Suppressor macrophage treated with lipopolysaccharide for 4 hours (primary cell): ENCODE measurements at regions not wholly inside any gene's neighbourhood (a gene's known extent, or its start where the extent isn't known, plus 50 kb on each side); places are given as distances from the start of the nearest gene placed in this dataset.

Experiments
- DNase-seq: peaks from one replicate; pipeline ENCODE4 v3.0.0-alpha.2; 2020

GRCh38 chr9:88326936-88327335 lies 61.3 kb upstream of the SPIN1 start:
- DNase-seq: no peak

- DNase-seq: no peak
Observed at GRCh38 chr9:88326015-88326414, 62.2 kb upstream of the SPIN1 start.

- no peak for DNase-seq
Observed at GRCh38 chr9:88322906-88323566, 65.2 kb upstream of the SPIN1 start.

- no peak for DNase-seq
Observed at GRCh38 chr9:88321764-88322163, 66.5 kb upstream of the SPIN1 start.

- no peak for DNase-seq
Observed at GRCh38 chr9:88320748-88321415, 67.4 kb upstream of the SPIN1 start.

- DNase-seq: no peak
Observed at GRCh38 chr9:88319936-88320747, 68.1 kb upstream of the SPIN1 start.

GRCh38 chr9:88313364-88314220 lies 74.7 kb upstream of the SPIN1 start:
- DNase-seq: no peak

- DNase-seq: no peak
Observed at GRCh38 chr9:88312517-88313103, 75.6 kb upstream of the SPIN1 start.

- DNase-seq: no peak
Observed at GRCh38 chr9:88312045-88312444, 76.2 kb upstream of the SPIN1 start.

GRCh38 chr9:88310310-88310980 lies 77.8 kb upstream of the SPIN1 start:
- peak; percentile 50 for DNase-seq

GRCh38 chr9:88308831-88309560 lies 79.2 kb upstream of the SPIN1 start:
- DNase-seq: no peak

GRCh38 chr9:88307136-88307535 lies 81.1 kb upstream of the SPIN1 start:
- DNase-seq: no peak

GRCh38 chr9:88303721-88304451 lies 84.4 kb upstream of the SPIN1 start:
- peak; percentile 19 for DNase-seq

GRCh38 chr9:88302579-88303324 lies 85.5 kb upstream of the SPIN1 start:
- DNase-seq: no peak

GRCh38 chr9:88300556-88300955 lies 87.7 kb upstream of the SPIN1 start:
- DNase-seq: no peak

GRCh38 chr9:88291856-88292255 lies 96.4 kb upstream of the SPIN1 start:
- DNase-seq: no peak

- no peak for DNase-seq
Observed at GRCh38 chr9:88291056-88291455, 97.2 kb upstream of the SPIN1 start.

GRCh38 chr9:88289532-88289931 lies 98.7 kb upstream of the SPIN1 start:
- no peak for DNase-seq

GRCh38 chr9:88287972-88288371 lies 100.3 kb upstream of the SPIN1 start:
- DNase-seq: no peak
